K562 (cell line): ENCODE measurements at regions not wholly inside any gene's neighbourhood (a gene's known extent, or its start where the extent isn't known, plus 50 kb on each side); places are given as distances from the start of the nearest gene placed in this dataset.

Experiments used
- BMI1 ChIP-seq: fragments of 150-350 bp; IDR thresholded peaks from 2 replicates; pipeline ENCODE4 v1.6.1; 2014; ENCODE audit warnings: low read length
- CTCF ChIP-seq, 3 experiments: IDR thresholded peaks in 2 of 3; conservative IDR thresholded peaks in 1 of 3; 2 replicates each; pipeline ENCODE4 v1.5.1; 2011 to 2012; ENCODE audit warnings: low read length in 3 of 3, mild to moderate bottlenecking in 3 of 3, control low read depth in 2 of 3, improper control_type of control experiment in 1 of 3, inconsistent platforms in 1 of 3, low read depth in 1 of 3, mixed read lengths in 1 of 3, moderate library complexity in 1 of 3; ENCODE audit not compliant: insufficient read depth in 2 of 3
- HSF4 ChIP-seq: fragments of 250-450 bp; sonication (Bioruptor Pico); IDR thresholded peaks from 2 replicates; pipeline ENCODE4 v2.1.2; 2022; ENCODE audit warnings: mild to moderate bottlenecking, moderate library complexity, borderline replicate concordance
- NCOA1 ChIP-seq: fragments of 450-650 bp; IDR thresholded peaks from 2 replicates; pipeline ENCODE4 v1.6.1; 2016; ENCODE audit warnings: low read depth
- NEUROD1 ChIP-seq: fragments of 150-350 bp; IDR thresholded peaks from 2 replicates; pipeline ENCODE4 v1.6.1; 2014; ENCODE audit warnings: borderline replicate concordance, low read length, low read depth; ENCODE audit not compliant: partially characterized antibody
- NFXL1 ChIP-seq: fragments of 450-650 bp; formaldehyde crosslinking; IDR thresholded peaks from 2 replicates; pipeline ENCODE4 v1.4.0; 2021; ENCODE audit warnings: mild to moderate bottlenecking
- RBFOX2 ChIP-seq: fragments of 200-400 bp; formaldehyde crosslinking; IDR thresholded peaks from 2 replicates; pipeline ENCODE4 v1.6.1; 2017; ENCODE audit warnings: low read depth, mild to moderate bottlenecking, low read length, moderate library complexity
- RCOR1 ChIP-seq, 2 experiments: IDR thresholded peaks; 2 replicates each; pipeline ENCODE4 v1.6.1; 2012; ENCODE audit warnings: low read depth in 2 of 2, low read length in 2 of 2, borderline replicate concordance in 1 of 2, improper control_type of control experiment in 1 of 2
- SP1 ChIP-seq: sonication (generic); formaldehyde crosslinking; IDR thresholded peaks from 2 replicates; pipeline ENCODE4 v1.8.1; 2022; ENCODE audit warnings: mild to moderate bottlenecking, missing genetic modification reagents
- SRF ChIP-seq, 2 experiments: fragments of 250-450, 450-650 bp in 1 of 2; sonication (Bioruptor Pico) in 1 of 2; sonication (generic) in 1 of 2; formaldehyde crosslinking; IDR thresholded peaks; 2 replicates each; pipeline versions ENCODE4 v1.5.0 to v1.5.1; 2020 to 2022; ENCODE audit warnings: mild to moderate bottlenecking in 1 of 2, missing genetic modification reagents in 1 of 2
- TGIF2 ChIP-seq: sonication (generic); formaldehyde crosslinking; IDR thresholded peaks from 2 replicates; pipeline ENCODE4 v1.8.1; 2022; ENCODE audit warnings: mild to moderate bottlenecking, missing genetic modification reagents, moderate library complexity
- ZNF140 ChIP-seq: fragments of 250-450 bp; sonication (Bioruptor Pico); IDR thresholded peaks from 2 replicates; pipeline ENCODE4 v1.8.0; 2021; ENCODE audit warnings: moderate library complexity, mild to moderate bottlenecking, inconsistent platforms

- no peak for TF ChIP-seq CTCF (IDR thresholded peaks at IDR 0.05 in 2 of 3, conservative IDR thresholded peaks at IDR 0.05 in 1 of 3; ENCODE audit: insufficient read depth in 2 of 3, low read depth in 1 of 3, low read length in 3 of 3)
- TF ChIP-seq SP1 (CRISPR knock-in tag), result no peak
- TF ChIP-seq NFXL1 (CRISPR knock-in tag), result no peak
- no peak for TF ChIP-seq NCOA1
- no peak for TF ChIP-seq SRF (CRISPR knock-in tag; IDR thresholded peaks at IDR 0.05)
- no peak for TF ChIP-seq RCOR1 (IDR thresholded peaks at IDR 0.05; ENCODE audit: borderline replicate concordance in 1 of 2, low read depth in 2 of 2, low read length in 2 of 2)
- no peak for TF ChIP-seq HSF4 (CRISPR knock-in tag)
- no peak for TF ChIP-seq ZNF140 (CRISPR knock-in tag)
- TF ChIP-seq NEUROD1, result no peak
- no peak for TF ChIP-seq RBFOX2
- TF ChIP-seq TGIF2 (CRISPR knock-in tag), result no peak
- TF ChIP-seq BMI1, result no peak
Observed at GRCh38 chr6:22081709-22082108, 215.1 kb downstream of the PRL start.
